Activated naive CD8-positive, alpha-beta T cell treated with anti-CD3 and anti-CD28 coated beads, Interleukin-2, amount 10 ng/mL, durations not matched to agents 7 days and 5 days (primary cell): ENCODE measurements at regions not wholly inside any gene's neighbourhood (a gene's known extent, or its start where the extent isn't known, plus 50 kb on each side); places are given as distances from the start of the nearest gene placed in this dataset.
"Not testable (repeated sequence)": the region's sequence is repeated elsewhere in the genome, so short reads cannot be mapped to it uniquely, and the experiment has no call there.

ENCODE experiments used
- ATAC-seq: fragments of 150-1000 bp; cut with Tn5 transposase; one replicate; pipeline ENCODE4 v1.10.0; 2021; ENCODE audit warnings: low read depth, moderate library complexity
- POLR2A ChIA-PET: fragments of 350-600 bp; sonication (Branson Sonifier 250); formaldehyde crosslinking; loops from one replicate; lab custom pipeline; 2021; ENCODE audit warnings: antibody characterized with exemption; lab: Charles Lee
- DNase-seq: peaks from one replicate; pipeline ENCODE4 v3.0.0; 2021
- H3K27ac Mint-ChIP-seq: one replicate; pipeline ENCODE4 v1.8.0; 2022; ENCODE audit warnings: mild to moderate bottlenecking, mixed read lengths
- H3K27me3 Mint-ChIP-seq: one replicate; pipeline ENCODE4 v1.8.0; 2022; ENCODE audit warnings: mild to moderate bottlenecking, moderate library complexity, mixed read lengths
- H3K36me3 Mint-ChIP-seq: one replicate; pipeline ENCODE4 v1.8.0; 2021; ENCODE audit warnings: mild to moderate bottlenecking, mixed read lengths
- H3K4me1 Mint-ChIP-seq: one replicate; pipeline ENCODE4 v1.8.0; 2021; ENCODE audit warnings: mixed read lengths
- H3K4me3 Mint-ChIP-seq: one replicate; pipeline ENCODE4 v1.8.0; 2022; ENCODE audit warnings: mild to moderate bottlenecking, moderate library complexity, mixed read lengths
- H3K9me3 Mint-ChIP-seq: one replicate; pipeline ENCODE4 v1.8.0; 2021; ENCODE audit warnings: mixed read lengths

- POLR2A ChIA-PET: no interaction called here
- Mint-ChIP-seq H3K36me3 (no peaks in the 10 kb centered on the region), H3K9me3 (peaks cover 5% of the 10 kb centered on the region), H3K4me1 (no peaks in the 10 kb centered on the region), H3K4me3 (no peak overlapping the region), H3K27ac (no peak overlapping the region), H3K27me3 (no peaks in the 10 kb centered on the region)
- DNase-seq (no peak), ATAC-seq (no peak)
Observed at GRCh38 chr2:51304311-51304710, 272.4 kb upstream of the NRXN1 start.

GRCh38 chr2:51301381-51301780, 269.4 kb upstream of the NRXN1 start:
- no peaks in the 10 kb centered on the region for H3K27me3 Mint-ChIP-seq
- DNase-seq (no peak), ATAC-seq (no peak)
- H3K27ac Mint-ChIP-seq: no peak overlapping the region
- POLR2A ChIA-PET: no interaction called here
- no peaks in the 10 kb centered on the region for H3K36me3 Mint-ChIP-seq
- peaks cover 5% of the 10 kb centered on the region for H3K9me3 Mint-ChIP-seq
- no peaks in the 10 kb centered on the region for H3K4me1 Mint-ChIP-seq
- H3K4me3 Mint-ChIP-seq: no peak overlapping the region

DNA sequence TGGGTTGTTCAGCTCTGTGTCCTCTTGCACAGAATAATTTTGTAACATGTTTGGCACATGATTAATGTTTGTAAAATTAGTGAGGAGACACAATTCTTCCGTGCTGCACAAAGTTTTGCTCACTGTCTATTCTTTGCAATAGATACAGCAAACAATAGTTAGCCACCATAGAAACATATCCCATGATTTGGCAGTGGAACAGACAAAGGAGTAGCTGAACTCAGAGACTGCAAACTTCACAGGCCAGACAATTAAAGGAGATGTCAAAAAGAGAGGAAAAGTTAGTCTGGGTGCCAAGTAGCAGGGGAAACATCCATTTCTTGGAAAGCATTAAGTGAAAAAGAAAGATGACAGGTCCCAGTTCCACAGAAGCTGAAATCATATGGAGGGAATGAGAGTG, 267.4 kb upstream of the NRXN1 start:
- Mint-ChIP-seq H3K4me1 (no peaks in the 10 kb centered on the region), H3K36me3 (no peaks in the 10 kb centered on the region), H3K27me3 (no peaks in the 10 kb centered on the region), H3K9me3 (peaks cover 1% of the 10 kb centered on the region), H3K27ac (no peak overlapping the region), H3K4me3 (no peak overlapping the region)
- DNase-seq: no peak
- no peak for ATAC-seq
- POLR2A ChIA-PET: no interaction called here

DNA sequence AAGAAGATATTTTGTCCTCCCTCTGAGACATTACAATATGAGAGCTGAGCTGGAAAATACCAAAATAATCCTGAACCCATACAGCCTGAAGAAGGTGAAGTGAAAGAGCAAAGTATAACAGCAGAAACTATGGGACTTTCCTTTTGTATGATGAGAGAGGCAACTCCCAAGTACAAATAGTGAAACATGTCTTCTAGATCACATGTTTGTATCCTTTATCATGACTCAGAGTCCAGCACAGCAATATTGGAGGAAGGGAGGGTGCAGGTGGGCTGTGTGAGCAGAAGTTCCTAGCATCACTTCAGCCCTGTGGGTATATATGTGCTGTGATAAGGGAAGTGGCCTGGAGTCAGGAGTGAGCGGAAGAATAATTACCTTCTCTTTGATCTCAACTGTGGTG, 265.6 kb upstream of the NRXN1 start:
- H3K4me3 Mint-ChIP-seq: no peak overlapping the region

DNA sequence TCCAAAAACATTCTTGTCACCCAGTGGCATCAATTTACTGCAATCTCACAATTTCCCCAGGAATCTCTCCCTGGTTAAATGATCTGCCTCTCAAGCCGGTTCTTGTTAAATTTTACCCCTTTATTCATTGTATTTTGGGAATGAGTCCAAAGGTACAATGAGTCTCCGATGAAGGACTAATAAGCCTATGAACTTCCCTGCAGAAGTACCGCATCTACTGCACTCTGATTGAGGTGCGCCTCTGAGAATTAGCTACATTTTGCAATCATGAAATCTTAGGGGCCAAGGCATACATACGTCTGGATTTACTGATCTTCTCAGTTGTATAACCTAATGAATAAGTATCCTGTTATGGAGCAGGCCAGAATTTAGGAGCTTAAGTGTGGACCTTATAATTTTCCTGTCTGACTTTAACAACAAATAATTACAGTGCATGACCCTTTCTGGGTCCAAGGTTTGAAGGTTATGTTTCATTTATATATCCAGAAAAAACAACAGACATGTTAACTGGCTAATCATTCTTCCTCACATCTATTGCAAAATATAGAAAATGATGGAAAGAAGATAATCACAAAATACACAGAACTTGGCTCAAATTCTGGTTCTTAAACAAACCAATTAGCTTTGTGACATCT, 261.8 kb upstream of the NRXN1 start:
- no peaks in the 10 kb centered on the region for H3K4me1 Mint-ChIP-seq
- H3K9me3 Mint-ChIP-seq: no peaks in the 10 kb centered on the region
- ATAC-seq (no peak), DNase-seq (no peak)
- no peaks in the 10 kb centered on the region for H3K27me3 Mint-ChIP-seq
- no peak overlapping the region for H3K4me3 Mint-ChIP-seq
- POLR2A ChIA-PET: no interaction called here
- no peak overlapping the region for H3K27ac Mint-ChIP-seq
- H3K36me3 Mint-ChIP-seq: no peaks in the 10 kb centered on the region

More for the DNA sequence above, 265.6 kb upstream of the NRXN1 start:
- DNase-seq: no peak
- POLR2A ChIA-PET: no interaction called here
- Mint-ChIP-seq H3K4me1 (no peaks in the 10 kb centered on the region), H3K27ac (no peak overlapping the region), H3K9me3 (peaks cover 1% of the 10 kb centered on the region), H3K36me3 (no peaks in the 10 kb centered on the region), H3K27me3 (no peaks in the 10 kb centered on the region)
- no peak for ATAC-seq

- no peak for ATAC-seq
- Mint-ChIP-seq H3K36me3 (no peaks in the 10 kb centered on the region), H3K9me3 (no peaks in the 10 kb centered on the region), H3K4me1 (no peaks in the 10 kb centered on the region), H3K27me3 (no peaks in the 10 kb centered on the region), H3K4me3 (no peak overlapping the region), H3K27ac (no peak overlapping the region)
- POLR2A ChIA-PET: no interaction called here
- DNase-seq: no peak
Observed at GRCh38 chr2:51291762-51292551, 260.0 kb upstream of the NRXN1 start.

DNA sequence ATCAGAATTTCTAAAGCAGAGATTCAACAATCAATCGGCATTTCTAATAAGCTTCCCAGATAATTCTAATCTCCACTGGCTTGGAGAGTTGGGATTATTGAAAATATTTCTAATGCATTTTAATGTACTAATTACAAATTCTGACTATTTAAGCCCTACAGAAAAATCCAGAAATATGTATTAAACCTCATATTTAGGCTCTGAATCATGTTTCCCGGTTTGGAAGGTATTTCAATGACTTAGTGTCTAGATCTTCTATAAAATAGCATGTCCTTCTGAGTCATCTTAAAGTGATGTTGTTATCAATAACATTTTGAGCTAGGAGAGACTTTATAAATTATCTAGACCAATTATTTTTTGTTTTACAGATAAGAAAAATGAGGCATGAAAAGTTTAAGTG, 258.8 kb upstream of the NRXN1 start:
- POLR2A ChIA-PET: no interaction called here
- no peak overlapping the region for H3K27ac Mint-ChIP-seq
- no peaks in the 10 kb centered on the region for H3K4me1 Mint-ChIP-seq
- H3K36me3 Mint-ChIP-seq: no peaks in the 10 kb centered on the region
- H3K27me3 Mint-ChIP-seq: no peaks in the 10 kb centered on the region
- DNase-seq (no peak), ATAC-seq (no peak)
- peaks cover 2% of the 10 kb centered on the region for H3K9me3 Mint-ChIP-seq
- H3K4me3 Mint-ChIP-seq: no peak overlapping the region

DNA sequence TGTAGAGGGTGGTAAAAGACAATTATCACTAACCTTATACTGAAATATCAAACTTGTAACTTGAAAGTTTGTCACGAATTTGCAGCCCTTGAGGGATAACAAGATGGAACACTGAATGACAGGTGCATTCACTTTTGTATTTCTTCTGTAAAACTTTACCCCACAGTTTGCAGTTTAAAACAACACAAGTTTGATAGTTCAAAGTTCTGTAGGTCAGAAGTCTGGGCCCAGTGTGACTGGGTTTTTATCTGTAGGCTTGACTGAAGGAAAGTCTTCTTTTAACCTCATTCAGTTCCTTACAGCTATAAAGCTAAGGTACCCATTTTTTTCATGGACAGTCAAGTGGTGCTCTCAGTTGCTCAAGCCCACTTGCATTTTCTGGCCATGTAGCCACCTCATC, 257.1 kb upstream of the NRXN1 start:
- H3K36me3 Mint-ChIP-seq: no peaks in the 10 kb centered on the region
- POLR2A ChIA-PET: no interaction called here
- no peak overlapping the region for H3K4me3 Mint-ChIP-seq
- ATAC-seq: no peak
- H3K27ac Mint-ChIP-seq: no peak overlapping the region
- no peaks in the 10 kb centered on the region for H3K4me1 Mint-ChIP-seq
- DNase-seq: no peak
- peaks cover 4% of the 10 kb centered on the region for H3K9me3 Mint-ChIP-seq
- H3K27me3 Mint-ChIP-seq: no peaks in the 10 kb centered on the region

GRCh38 chr2:51268191-51268590, 236.3 kb upstream of the NRXN1 start:
- H3K9me3 Mint-ChIP-seq: no peaks in the 10 kb centered on the region
- no peak overlapping the region for H3K4me3 Mint-ChIP-seq
- H3K27me3 Mint-ChIP-seq: no peaks in the 10 kb centered on the region
- DNase-seq (no peak), ATAC-seq (no peak)
- H3K36me3 Mint-ChIP-seq: no peaks in the 10 kb centered on the region
- H3K4me1 Mint-ChIP-seq: no peaks in the 10 kb centered on the region
- POLR2A ChIA-PET: no interaction called here
- no peak overlapping the region for H3K27ac Mint-ChIP-seq

GRCh38 chr2:51265539-51265938, 233.6 kb upstream of the NRXN1 start:
- Mint-ChIP-seq H3K4me3 (no peak overlapping the region), H3K27ac (no peak overlapping the region), H3K27me3 (no peaks in the 10 kb centered on the region), H3K4me1 (no peaks in the 10 kb centered on the region), H3K9me3 (no peaks in the 10 kb centered on the region), H3K36me3 (no peaks in the 10 kb centered on the region)
- ATAC-seq (no peak), DNase-seq (no peak)
- POLR2A ChIA-PET: no interaction called here

DNA sequence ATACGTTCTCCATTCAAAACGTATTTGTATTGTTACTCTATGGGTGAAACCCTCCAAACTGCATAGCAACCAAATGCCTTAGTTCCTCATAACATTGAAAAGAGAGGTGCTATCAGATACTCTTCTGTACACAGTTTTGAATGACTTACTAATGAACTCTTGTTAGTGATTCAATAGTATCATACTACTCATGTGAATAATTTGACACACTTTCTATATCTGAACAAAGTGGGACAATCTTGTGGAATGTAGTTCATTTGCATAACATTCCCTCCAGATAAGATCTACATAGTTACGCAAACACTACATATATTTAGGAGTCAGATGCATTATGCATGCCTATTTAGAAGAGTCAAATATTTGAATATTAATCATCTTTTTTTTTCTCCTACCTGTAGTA, 232.0 kb upstream of the NRXN1 start:
- no peak overlapping the region for H3K4me3 Mint-ChIP-seq
- no peaks in the 10 kb centered on the region for H3K36me3 Mint-ChIP-seq
- no peaks in the 10 kb centered on the region for H3K27me3 Mint-ChIP-seq
- POLR2A ChIA-PET: no interaction called here
- ATAC-seq (no peak), DNase-seq (no peak)
- H3K4me1 Mint-ChIP-seq: no peaks in the 10 kb centered on the region
- H3K9me3 Mint-ChIP-seq: no peaks in the 10 kb centered on the region
- no peak overlapping the region for H3K27ac Mint-ChIP-seq

DNA sequence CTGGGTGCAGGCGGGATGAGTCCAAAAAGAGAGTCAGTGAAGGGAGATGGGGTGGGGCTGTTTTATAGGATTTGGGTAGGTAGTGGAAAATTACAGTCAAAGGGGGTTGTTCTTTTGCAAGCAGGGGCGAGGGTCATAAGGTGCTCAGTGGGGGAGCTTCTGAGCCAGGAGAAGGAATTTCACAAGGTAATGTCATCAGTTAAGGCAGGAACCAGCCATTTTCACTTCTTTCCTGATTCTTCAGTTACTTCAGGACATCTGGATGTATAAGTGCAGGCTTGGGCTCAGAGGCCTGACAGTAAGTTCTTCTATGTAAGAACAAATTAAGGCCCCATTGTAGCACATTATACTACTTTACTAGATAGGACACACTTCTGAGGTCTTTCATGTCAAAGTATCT, 231.2 kb upstream of the NRXN1 start:
- DNase-seq, H3K9me3 Mint-ChIP-seq, H3K27me3 Mint-ChIP-seq, H3K27ac Mint-ChIP-seq, H3K36me3 Mint-ChIP-seq, ATAC-seq, H3K4me3 Mint-ChIP-seq, H3K4me1 Mint-ChIP-seq, POLR2A ChIA-PET: not testable (repeated sequence)

- Mint-ChIP-seq H3K27ac (no peak overlapping the region), H3K4me3 (no peak overlapping the region), H3K4me1 (no peaks in the 10 kb centered on the region), H3K27me3 (no peaks in the 10 kb centered on the region), H3K9me3 (peaks cover 4% of the 10 kb centered on the region), H3K36me3 (no peaks in the 10 kb centered on the region)
- no peak for DNase-seq
- no peak for ATAC-seq
- POLR2A ChIA-PET: no interaction called here
Observed at GRCh38 chr2:51258301-51258700, 226.4 kb upstream of the NRXN1 start.

- POLR2A ChIA-PET: no interaction called here
- Mint-ChIP-seq H3K4me1 (no peaks in the 10 kb centered on the region), H3K36me3 (no peaks in the 10 kb centered on the region), H3K27ac (no peak overlapping the region), H3K27me3 (no peaks in the 10 kb centered on the region), H3K4me3 (no peak overlapping the region), H3K9me3 (peaks cover 4% of the 10 kb centered on the region)
- no peak for DNase-seq
- ATAC-seq: no peak
Observed at GRCh38 chr2:51256736-51257135, 224.8 kb upstream of the NRXN1 start.
